Mesendoderm (in vitro differentiated cells): ENCODE measurements at regions not wholly inside any gene's neighbourhood (a gene's known extent, or its start where the extent isn't known, plus 50 kb on each side); places are given as distances from the start of the nearest gene placed in this dataset.

Experiments
- DNase-seq: peaks from one replicate; pipeline ENCODE4 v3.0.0; 2013
- H2AK5ac ChIP-seq: 2 replicates; pipeline ENCODE4 v1.6.1; 2013; ENCODE audit warnings: low read length, inconsistent platforms
- H2BK120ac ChIP-seq: 2 replicates; pipeline ENCODE4 v1.6.1; 2013; ENCODE audit warnings: low read depth, mild to moderate bottlenecking, low read length, moderate library complexity, mixed read lengths
- H2BK15ac ChIP-seq: replicated peaks from 2 replicates; pipeline ENCODE4 v1.6.1; 2013; ENCODE audit warnings: low read depth, mild to moderate bottlenecking, moderate library complexity
- H2BK5ac ChIP-seq: 2 replicates; pipeline ENCODE4 v1.6.1; 2013; ENCODE audit warnings: low read length, inconsistent platforms
- H3K18ac ChIP-seq: 2 replicates; pipeline ENCODE4 v1.6.1; 2013; ENCODE audit warnings: mild to moderate bottlenecking, low read length, mixed read lengths
- H3K23ac ChIP-seq: one replicate; pipeline ENCODE4 v1.6.1; 2013; ENCODE audit warnings: low read length
- H3K27ac ChIP-seq: 2 replicates; pipeline ENCODE4 v1.5.1; 2013; ENCODE audit warnings: low read depth, mild to moderate bottlenecking, inconsistent platforms, low read length, moderate library complexity
- H3K27me3 ChIP-seq: 2 replicates; pipeline ENCODE4 v1.6.1; 2013; ENCODE audit warnings: low read length, control low read depth, mild to moderate bottlenecking, inconsistent platforms; ENCODE audit not compliant: insufficient read depth, poor library complexity
- H3K36me3 ChIP-seq: 2 replicates; pipeline ENCODE4 v1.6.1; 2013; ENCODE audit warnings: low read length, inconsistent platforms; ENCODE audit not compliant: control insufficient read depth, insufficient read depth
- H3K4ac ChIP-seq: one replicate; pipeline ENCODE4 v1.6.1; 2013; ENCODE audit warnings: low read depth, mild to moderate bottlenecking, low read length, moderate library complexity
- H3K4me1 ChIP-seq: 2 replicates; pipeline ENCODE4 v1.6.1; 2013; ENCODE audit warnings: low read depth, low read length, inconsistent platforms; ENCODE audit not compliant: control insufficient read depth
- H3K4me2 ChIP-seq: 2 replicates; pipeline ENCODE4 v1.6.1; 2013; ENCODE audit warnings: low read length
- H3K4me3 ChIP-seq: 2 replicates; pipeline ENCODE4 v1.5.1; 2013; ENCODE audit warnings: mild to moderate bottlenecking, low read length
- H3K56ac ChIP-seq: one replicate; pipeline ENCODE4 v1.6.1; 2013; ENCODE audit warnings: low read length
- H3K79me1 ChIP-seq: 2 replicates; pipeline ENCODE4 v1.6.1; 2013; ENCODE audit warnings: low read length, inconsistent platforms
- H3K79me2 ChIP-seq: 2 replicates; pipeline ENCODE4 v1.6.1; 2013; ENCODE audit warnings: mild to moderate bottlenecking, low read length; ENCODE audit not compliant: control insufficient read depth, insufficient read depth
- H3K9ac ChIP-seq: 2 replicates; pipeline ENCODE4 v1.6.1; 2013; ENCODE audit warnings: low read length, inconsistent platforms
- H4K5ac ChIP-seq: one replicate; pipeline ENCODE4 v1.6.1; 2013; ENCODE audit warnings: low read length
- H4K8ac ChIP-seq: one replicate; pipeline ENCODE4 v1.6.1; 2013; ENCODE audit warnings: low read depth, mild to moderate bottlenecking, control low read depth, low read length, moderate library complexity
- WGBS: extraction: QIAGEN DNeasy Blood & Tissue Kit; methylation state at CpG from one replicate; pipeline ENCODE4 v1.1.7; 2013; ENCODE audit warnings: low lambda C conversion rate, missing lambda C conversion rate; ENCODE audit not compliant: insufficient coverage; ENCODE audit errors: extremely low coverage; 5-methylcytosine and 5-hydroxymethylcytosine counted together

DNA sequence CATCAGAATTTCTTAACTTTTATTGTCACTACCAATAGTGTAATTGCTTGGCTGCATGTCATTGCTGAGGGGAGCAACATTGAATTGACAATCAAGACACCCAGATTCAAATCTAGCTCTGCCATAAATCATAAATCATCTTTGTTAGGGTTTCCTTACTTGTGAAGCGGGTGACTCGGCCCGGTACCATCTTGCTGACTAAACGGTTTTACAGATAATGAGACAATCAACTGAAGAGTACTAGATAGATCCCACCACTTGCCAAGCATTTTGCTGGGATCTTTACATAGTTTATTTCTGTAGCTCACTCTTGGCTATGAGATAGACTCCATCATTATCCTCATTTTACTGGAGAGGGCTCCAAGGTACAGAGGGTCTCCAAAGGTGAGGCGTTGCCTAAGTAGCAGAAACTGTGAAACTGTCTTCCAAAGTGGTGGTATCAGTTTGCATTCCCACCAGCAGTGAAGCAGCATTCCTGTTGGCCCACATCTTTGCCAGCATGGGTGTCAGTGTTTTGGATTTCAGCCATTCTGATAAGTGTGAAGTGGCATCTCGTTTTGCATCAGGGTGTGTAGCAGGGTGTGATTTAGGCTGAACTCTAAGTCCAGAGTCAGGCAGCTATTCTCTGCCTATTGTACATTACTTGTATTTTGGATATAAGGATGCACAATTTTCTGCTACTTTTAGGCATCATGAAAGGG lies 168.7 kb upstream of the BMPER start:
- no peak overlapping the region for H3K27ac ChIP-seq
- peak; percentile 71 for DNase-seq
- H2BK120ac ChIP-seq, result no peak overlapping the region
- H3K23ac ChIP-seq, result no peak overlapping the region
- no peaks in the 10 kb centered on the region for H3K36me3 ChIP-seq
- H3K56ac ChIP-seq, result no peak overlapping the region
- H3K18ac ChIP-seq, result no peak overlapping the region
- H3K27me3 ChIP-seq, result no peaks in the 10 kb centered on the region
- H3K4me1 ChIP-seq, result peaks cover 7% of the 10 kb centered on the region
- peak overlapping the region; percentile 15 for H3K9ac ChIP-seq
- H2BK15ac ChIP-seq, result no peak overlapping the region
- no peak overlapping the region for H3K4ac ChIP-seq
- no peak overlapping the region for H4K5ac ChIP-seq
- peak overlapping the region; percentile 27 for H2BK5ac ChIP-seq
- no peaks in the 10 kb centered on the region for H3K79me2 ChIP-seq
- no peak overlapping the region for H4K8ac ChIP-seq
- no peak overlapping the region for H3K4me2 ChIP-seq
- no CpG with 5 or more reads among the region's 6 CpGs for WGBS
- H3K4me3 ChIP-seq, result no peak overlapping the region
- no peak overlapping the region for H2AK5ac ChIP-seq
- H3K79me1 ChIP-seq, result no peaks in the 10 kb centered on the region

DNA sequence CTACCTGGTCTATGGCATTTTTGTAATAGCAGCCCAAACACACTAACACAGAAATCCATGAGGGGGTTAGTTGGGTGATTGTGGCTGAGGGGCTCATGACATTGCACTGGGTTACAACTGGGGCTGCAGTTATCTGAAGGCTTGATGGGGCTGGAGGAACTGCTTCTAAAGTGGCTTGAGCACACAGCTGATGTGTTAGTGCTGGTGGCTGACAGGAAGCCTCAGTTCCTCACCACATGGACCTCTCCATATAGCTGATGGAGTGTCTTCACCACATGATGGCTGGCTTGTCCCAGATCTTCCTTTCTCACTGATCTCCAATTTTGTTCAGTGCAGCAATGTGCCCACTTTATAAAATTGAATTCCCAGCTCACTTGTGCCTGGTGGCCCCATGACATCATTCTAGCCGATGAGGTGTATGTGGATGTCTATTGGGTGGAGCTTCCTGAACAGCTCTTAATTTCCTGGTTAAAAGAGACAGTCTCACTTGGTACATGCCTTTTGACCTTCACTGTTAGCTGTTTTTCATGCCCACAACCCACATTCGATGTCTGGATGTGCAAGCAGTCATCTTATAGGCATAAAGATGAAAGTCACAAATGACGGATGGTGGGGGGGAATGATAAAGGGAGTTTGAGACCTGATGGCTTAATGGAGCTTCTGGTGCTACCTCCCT lies 166.9 kb upstream of the BMPER start:
- no peak overlapping the region for H3K4me2 ChIP-seq
- H3K27me3 ChIP-seq, result no peaks in the 10 kb centered on the region
- no peak overlapping the region for H4K8ac ChIP-seq
- no peak overlapping the region for H2BK15ac ChIP-seq
- no peak overlapping the region for H2BK120ac ChIP-seq
- H3K36me3 ChIP-seq, result no peaks in the 10 kb centered on the region
- no peak overlapping the region for H4K5ac ChIP-seq
- H3K79me1 ChIP-seq, result no peaks in the 10 kb centered on the region
- H3K23ac ChIP-seq, result no peak overlapping the region
- H3K4me1 ChIP-seq, result peaks cover 7% of the 10 kb centered on the region
- H3K9ac ChIP-seq, result no peak overlapping the region
- H2BK5ac ChIP-seq, result no peak overlapping the region
- no peaks in the 10 kb centered on the region for H3K79me2 ChIP-seq
- no peak overlapping the region for H3K27ac ChIP-seq
- no CpG with 5 or more reads among the region's 3 CpGs for WGBS
- no peak for DNase-seq
- no peak overlapping the region for H3K4ac ChIP-seq
- no peak overlapping the region for H3K56ac ChIP-seq
- no peak overlapping the region for H3K18ac ChIP-seq
- no peak overlapping the region for H3K4me3 ChIP-seq
- no peak overlapping the region for H2AK5ac ChIP-seq

DNA sequence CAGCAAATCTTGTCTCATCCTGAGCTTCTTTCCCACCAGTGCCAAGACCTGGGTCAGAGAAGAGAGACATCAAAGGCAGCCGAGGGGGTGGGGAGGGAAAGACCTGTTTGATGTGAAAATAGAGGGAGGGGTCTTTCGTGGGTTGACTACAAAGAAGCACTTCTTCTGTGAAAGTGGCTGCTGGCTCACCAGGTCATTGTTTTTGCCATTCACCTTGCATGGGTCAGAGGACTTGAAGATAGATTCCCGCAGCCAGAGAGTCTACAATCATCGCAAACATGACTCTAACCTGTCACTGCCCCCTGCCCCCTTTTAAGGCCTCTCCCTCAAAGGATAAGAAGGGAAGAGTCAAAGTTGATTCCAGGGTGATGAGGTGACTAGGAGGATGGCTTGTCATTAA lies 166.1 kb upstream of the BMPER start:
- Histone ChIP-seq H3K79me2 (no peaks in the 10 kb centered on the region), H3K23ac (no peak overlapping the region), H2BK120ac (no peak overlapping the region), H4K5ac (no peak overlapping the region), H3K79me1 (no peaks in the 10 kb centered on the region), H3K4me3 (no peak overlapping the region), H2BK15ac (no peak overlapping the region), H2AK5ac (no peak overlapping the region), H3K9ac (no peak overlapping the region), H3K18ac (no peak overlapping the region), H3K56ac (no peak overlapping the region), H2BK5ac (no peak overlapping the region), H3K4ac (no peak overlapping the region), H3K27ac (no peak overlapping the region), H3K36me3 (no peaks in the 10 kb centered on the region), H3K4me2 (no peak overlapping the region), H3K27me3 (no peaks in the 10 kb centered on the region), H3K4me1 (peaks cover 4% of the 10 kb centered on the region), H4K8ac (no peak overlapping the region)
- no CpG with 5 or more reads among the region's 4 CpGs for WGBS
- DNase-seq, result no peak

DNA sequence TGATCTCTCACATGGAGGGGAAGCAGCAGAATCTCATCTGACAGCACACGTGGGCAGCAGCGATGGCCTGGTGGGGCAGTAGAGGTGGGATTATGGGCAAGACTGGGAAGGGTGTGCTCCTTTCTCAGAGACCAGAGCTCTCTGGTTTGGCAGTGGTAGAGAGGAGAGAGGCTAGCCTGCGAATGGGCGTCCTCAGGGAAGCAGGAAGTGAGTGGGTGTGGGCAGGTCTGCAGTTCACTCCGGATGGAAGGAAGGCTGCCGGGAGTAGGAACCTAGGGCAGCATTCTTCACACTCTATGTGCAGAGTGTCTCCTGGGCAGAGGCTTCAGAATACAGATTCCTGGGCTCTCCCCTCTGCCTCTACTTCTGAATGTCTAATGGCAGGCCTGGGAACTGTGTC lies 162.8 kb upstream of the BMPER start:
- H3K79me2 ChIP-seq, result no peaks in the 10 kb centered on the region
- no peak overlapping the region for H2BK120ac ChIP-seq
- no peak overlapping the region for H3K27ac ChIP-seq
- H3K36me3 ChIP-seq, result no peaks in the 10 kb centered on the region
- no peak overlapping the region for H4K8ac ChIP-seq
- H3K4ac ChIP-seq, result no peak overlapping the region
- no peak overlapping the region for H3K56ac ChIP-seq
- no peak overlapping the region for H3K4me2 ChIP-seq
- H4K5ac ChIP-seq, result no peak overlapping the region
- H2BK5ac ChIP-seq, result no peak overlapping the region
- no CpG with 5 or more reads among the region's 6 CpGs for WGBS
- no peak overlapping the region for H3K18ac ChIP-seq
- DNase-seq, result no peak
- H3K23ac ChIP-seq, result no peak overlapping the region
- H2AK5ac ChIP-seq, result no peak overlapping the region
- H3K9ac ChIP-seq, result no peak overlapping the region
- H3K27me3 ChIP-seq, result no peaks in the 10 kb centered on the region
- no peaks in the 10 kb centered on the region for H3K4me1 ChIP-seq
- no peak overlapping the region for H3K4me3 ChIP-seq
- H2BK15ac ChIP-seq, result no peak overlapping the region
- no peaks in the 10 kb centered on the region for H3K79me1 ChIP-seq

DNA sequence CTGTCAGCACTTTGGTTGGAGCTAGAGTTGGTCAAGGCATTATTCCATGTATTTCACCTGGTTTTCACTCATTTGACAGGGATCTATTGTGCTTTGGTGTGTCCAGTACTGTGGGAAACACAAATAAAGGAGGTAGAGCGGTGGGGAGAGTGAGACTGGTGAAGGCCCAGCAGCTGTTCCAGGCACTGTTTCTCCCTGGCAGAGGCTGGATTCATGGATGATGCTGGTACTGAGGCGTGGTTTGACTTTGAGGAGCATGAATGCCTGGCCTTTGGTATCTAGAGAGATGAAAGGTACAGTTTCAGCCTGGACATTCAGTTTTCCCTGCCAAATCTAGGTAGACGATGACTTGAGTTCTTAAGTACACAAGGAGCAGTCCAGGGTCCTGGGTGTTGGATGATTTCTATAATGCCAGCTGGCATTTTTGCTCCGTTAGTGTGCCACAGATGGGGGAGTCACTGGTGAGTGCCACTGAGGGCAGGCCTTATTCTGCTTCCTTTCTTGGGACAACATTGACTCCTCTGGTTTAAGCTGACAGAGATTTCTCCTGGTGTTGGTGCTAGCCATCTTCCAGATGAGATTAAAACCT lies 162.2 kb upstream of the BMPER start:
- no CpG with 5 or more reads among the region's 4 CpGs for WGBS
- H2BK120ac ChIP-seq, result peak overlapping the region; percentile 15

More for the DNA sequence above, 162.2 kb upstream of the BMPER start:
- DNase-seq, result no peak
- Histone ChIP-seq H3K36me3 (no peaks in the 10 kb centered on the region), H3K79me1 (no peaks in the 10 kb centered on the region), H3K9ac (no peak overlapping the region), H3K27me3 (no peaks in the 10 kb centered on the region), H3K18ac (peak overlapping the region; percentile 71), H3K4me3 (no peak overlapping the region), H2BK15ac (no peak overlapping the region), H2BK5ac (peak overlapping the region; percentile 9), H2AK5ac (no peak overlapping the region), H4K8ac (no peak overlapping the region), H3K4ac (no peak overlapping the region), H3K4me2 (no peak overlapping the region), H3K4me1 (no peaks in the 10 kb centered on the region), H3K23ac (no peak overlapping the region), H4K5ac (peak overlapping the region; percentile 10), H3K56ac (no peak overlapping the region), H3K79me2 (no peaks in the 10 kb centered on the region), H3K27ac (no peak overlapping the region)
